ENCODE measurements at regions not wholly inside any gene's neighbourhood (a gene's known extent, or its start where the extent isn't known, plus 50 kb on each side); places are given as distances from the start of the nearest gene placed in this dataset.

- DNase-seq (ENCODE audit: low spot score) = no peak
- in situ Hi-C loops (cut with MboI; ENCODE audit: low pct_unique_long_range_greater_than_20kb, low sequenced_read_pairs, unreplicated experiment) = no loop called here
- no peak for TF ChIP-seq CTCF (IDR thresholded peaks at IDR 0.05; ENCODE audit: extremely low read depth, insufficient read depth, missing control alignments)
These were observed 72.8 kb upstream of the MC4R start for GRCh38 chr18:60445341-60445740.

- in situ Hi-C loops (cut with MboI; ENCODE audit: low pct_unique_long_range_greater_than_20kb, low sequenced_read_pairs, unreplicated experiment) = no loop called here
- no peak for TF ChIP-seq CTCF (IDR thresholded peaks at IDR 0.05; ENCODE audit: extremely low read depth, insufficient read depth, missing control alignments)
- DNase-seq (ENCODE audit: low spot score) = no peak
These were observed 74.2 kb upstream of the MC4R start for GRCh38 chr18:60446821-60447220.

- no peak for DNase-seq (ENCODE audit: low spot score)
- TF ChIP-seq CTCF (IDR thresholded peaks at IDR 0.05; ENCODE audit: extremely low read depth, insufficient read depth, missing control alignments) = no peak
- in situ Hi-C loops (cut with MboI; ENCODE audit: low pct_unique_long_range_greater_than_20kb, low sequenced_read_pairs, unreplicated experiment) = no loop called here
These were observed 76.1 kb upstream of the MC4R start for GRCh38 chr18:60448487-60449267.

GRCh38 chr18:60452421-60452820 is 79.8 kb upstream of the MC4R start:
- no peak for DNase-seq (ENCODE audit: low spot score)
- in situ Hi-C loops (cut with MboI; ENCODE audit: low pct_unique_long_range_greater_than_20kb, low sequenced_read_pairs, unreplicated experiment) = no loop called here
- TF ChIP-seq CTCF (IDR thresholded peaks at IDR 0.05; ENCODE audit: extremely low read depth, insufficient read depth, missing control alignments) = no peak

GRCh38 chr18:60466677-60467076 is 94.1 kb upstream of the MC4R start:
- in situ Hi-C loops (cut with MboI; ENCODE audit: low pct_unique_long_range_greater_than_20kb, low sequenced_read_pairs, unreplicated experiment) = no loop called here
- TF ChIP-seq CTCF (IDR thresholded peaks at IDR 0.05; ENCODE audit: extremely low read depth, insufficient read depth, missing control alignments) = no peak
- DNase-seq (ENCODE audit: low spot score) = no peak

- no peak for TF ChIP-seq CTCF (IDR thresholded peaks at IDR 0.05; ENCODE audit: extremely low read depth, insufficient read depth, missing control alignments)
- in situ Hi-C loops (cut with MboI; ENCODE audit: low pct_unique_long_range_greater_than_20kb, low sequenced_read_pairs, unreplicated experiment) = no loop called here
These were observed 97.0 kb upstream of the MC4R start for GRCh38 chr18:60469387-60470100.

More at GRCh38 chr18:60469387-60470100, 97.0 kb upstream of the MC4R start:
- no peak for DNase-seq (ENCODE audit: low spot score)

All from GM13977 (cell line).